GM18519 (cell line): ENCODE measurements at regions not wholly inside any gene's neighbourhood (a gene's known extent, or its start where the extent isn't known, plus 50 kb on each side); places are given as distances from the start of the nearest gene placed in this dataset.
"Not testable (repeated sequence)": the region's sequence is repeated elsewhere in the genome, so short reads cannot be mapped to it uniquely, and the experiment has no call there.

Experiments used
- ATAC-seq: cut with Tn5 transposase; IDR thresholded peaks from one replicate; pipeline ENCODE4 v1.9.1; 2021; ENCODE audit warnings: mild to moderate bottlenecking, moderate library complexity; ENCODE audit not compliant: unreplicated experiment, low FRiP score

- ATAC-seq = no peak
Measured at GRCh38 chr4:31791666-31792065, 1071.5 kb downstream of the PCDH7 start.

- no peak for ATAC-seq
Measured at GRCh38 chr4:31793907-31794306, 1073.7 kb downstream of the PCDH7 start.

GRCh38 chr4:31797052-31797451 is 1076.9 kb downstream of the PCDH7 start:
- not testable (repeated sequence) for ATAC-seq

- ATAC-seq = no peak
Measured at GRCh38 chr4:31803526-31804195, 1083.5 kb downstream of the PCDH7 start.

GRCh38 chr4:31807036-31807435 is 1086.9 kb downstream of the PCDH7 start:
- ATAC-seq = no peak

GRCh38 chr4:31844350-31844749 is 1124.2 kb downstream of the PCDH7 start:
- no peak for ATAC-seq

- ATAC-seq = no peak
Measured at GRCh38 chr4:31851946-31852345, 1131.8 kb downstream of the PCDH7 start.

- ATAC-seq = no peak
Measured at GRCh38 chr4:31877429-31877828, 1157.3 kb downstream of the PCDH7 start.

GRCh38 chr4:31880837-31881236 is 1160.7 kb downstream of the PCDH7 start:
- ATAC-seq = not testable (repeated sequence)

- no peak for ATAC-seq
Measured at GRCh38 chr4:31896349-31896748, 1176.2 kb downstream of the PCDH7 start.

GRCh38 chr4:31905363-31905762 is 1185.2 kb downstream of the PCDH7 start:
- ATAC-seq = no peak

GRCh38 chr4:31908261-31908660 is 1188.1 kb downstream of the PCDH7 start:
- no peak for ATAC-seq

- ATAC-seq = no peak
Measured at GRCh38 chr4:31917334-31917733, 1197.2 kb downstream of the PCDH7 start.

GRCh38 chr4:31918891-31919290 is 1198.7 kb downstream of the PCDH7 start:
- ATAC-seq = no peak

- ATAC-seq = no peak
Measured at GRCh38 chr4:31923634-31924033, 1203.5 kb downstream of the PCDH7 start.

GRCh38 chr4:31929676-31930345 is 1209.6 kb downstream of the PCDH7 start:
- ATAC-seq = no peak

- no peak for ATAC-seq
Measured at GRCh38 chr4:31946456-31946855, 1226.3 kb downstream of the PCDH7 start.

- ATAC-seq = no peak
Measured at GRCh38 chr4:31947101-31947500, 1226.9 kb downstream of the PCDH7 start.

GRCh38 chr4:31949045-31949444 is 1228.9 kb downstream of the PCDH7 start:
- no peak for ATAC-seq

GRCh38 chr4:31955346-31955745 is 1235.2 kb downstream of the PCDH7 start:
- ATAC-seq = no peak

- no peak for ATAC-seq
Measured at GRCh38 chr4:31959972-31960371, 1239.8 kb downstream of the PCDH7 start.

GRCh38 chr4:31964685-31965084 is 1244.5 kb downstream of the PCDH7 start:
- ATAC-seq = no peak
